K562 (cell line): ENCODE measurements at regions not wholly inside any gene's neighbourhood (a gene's known extent, or its start where the extent isn't known, plus 50 kb on each side); places are given as distances from the start of the nearest gene placed in this dataset.

Source experiments
- ATAC-seq: fragments of 200-7000 bp; cut with Tn5 transposase; 3 replicates; pipeline ENCODE4 v1.9.1; 2020; ENCODE audit warnings: moderate library complexity
- BruUV-seq: library from RNA; stranded (reverse); fragments of 400-500 nt; replicated peaks from 2 replicates; lab custom pipeline; 2021; lab: Mats Ljungman, UMichigan
- CTCF ChIA-PET: fragments of 300-600 bp; formaldehyde crosslinking; extraction: SDS; loops from one replicate; lab custom pipeline; 2021; ENCODE audit warnings: low intra/inter-chr PET ratio; lab: Yijun Ruan, JAX
- POLR2A ChIA-PET: fragments of 300-600, 350-650 bp; sonication (Branson Sonifier 250); formaldehyde crosslinking; extraction: SDS; loops from one replicate; lab custom pipeline; 2021; ENCODE audit warnings: antibody characterized with exemption, inconsistent platforms; lab: Yijun Ruan, JAX
- DNase-seq, 4 experiments: peaks; one replicate each; pipeline versions ENCODE4 v3.0.0 to v3.0.0-alpha.2; 2011 to 2018; ENCODE audit warnings: low spot score in 3 of 4, mixed read lengths in 3 of 4; ENCODE audit errors: extremely low read depth in 1 of 4
- FAIRE-seq: peaks from 2 replicates; lab custom pipeline; 2011; peaks lifted over from hg19 to GRCh38; lab: Jason Lieb, UNC
- H2AFZ ChIP-seq: 2 replicates; pipeline ENCODE4 v1.6.0; 2011; ENCODE audit warnings: low read depth, low read length, control low read depth, inconsistent platforms
- H3K27ac ChIP-seq: fragments of 200-600 bp; 3 replicates; pipeline ENCODE4 v1.8.0; 2011; ENCODE audit warnings: low read depth, mild to moderate bottlenecking, control low read depth, inconsistent platforms, low read length, moderate library complexity, mixed read lengths; ENCODE audit errors: extremely low read depth
- H3K27me3 ChIP-seq, 2 experiments: fragments of 300-600 bp in 1 of 2; 2 replicates in 1 of 2; 3 replicates in 1 of 2; pipeline versions ENCODE4 v1.6.0 to v1.8.0; 2011; ENCODE audit warnings: inconsistent platforms in 2 of 2, low read length in 2 of 2, mild to moderate bottlenecking in 1 of 2, mixed read lengths in 1 of 2, moderate library complexity in 1 of 2; ENCODE audit not compliant: control insufficient read depth in 2 of 2, insufficient read depth in 2 of 2
- H3K36me3 ChIP-seq: fragments of 300-600 bp; 3 replicates; pipeline ENCODE4 v1.8.0; 2011; ENCODE audit warnings: mild to moderate bottlenecking, low read length, inconsistent platforms; ENCODE audit not compliant: control insufficient read depth, insufficient read depth
- H3K4me1 ChIP-seq, 2 experiments: fragments of 200-600 bp in 1 of 2; replicated peaks in 1 of 2; 2 replicates in 1 of 2; 3 replicates in 1 of 2; pipeline versions ENCODE4 v1.5.1 to v1.8.0; 2011; ENCODE audit warnings: inconsistent platforms in 2 of 2, low read length in 2 of 2, mild to moderate bottlenecking in 1 of 2, mixed read lengths in 1 of 2, moderate library complexity in 1 of 2; ENCODE audit not compliant: control insufficient read depth in 2 of 2, insufficient read depth in 2 of 2
- H3K4me2 ChIP-seq: 2 replicates; pipeline ENCODE4 v1.6.1; 2011; ENCODE audit warnings: low read length, control low read depth, inconsistent platforms, mixed read lengths; ENCODE audit not compliant: insufficient read depth
- H3K4me3 ChIP-seq: fragments of 200-600 bp; sonication (generic), shearing (Covaris generic); 2 replicates; pipeline ENCODE4 v1.5.1; 2016; ENCODE audit warnings: control low read depth, inconsistent platforms
- H3K79me2 ChIP-seq: fragments of 200-600 bp; 3 replicates; pipeline ENCODE4 v1.8.0; 2011; ENCODE audit warnings: low read length, inconsistent platforms; ENCODE audit not compliant: control insufficient read depth, insufficient read depth
- H3K9ac ChIP-seq, 2 experiments: 2 replicates each; pipeline versions ENCODE4 v1.6.0 to v1.6.1; 2011; ENCODE audit warnings: low read depth in 2 of 2, low read length in 2 of 2, control low read depth in 1 of 2, inconsistent platforms in 1 of 2, mild to moderate bottlenecking in 1 of 2, mixed read lengths in 1 of 2; ENCODE audit not compliant: insufficient read depth in 1 of 2
- H3K9me1 ChIP-seq: one replicate; pipeline ENCODE4 v1.6.0; 2011; ENCODE audit warnings: inconsistent platforms, mild to moderate bottlenecking, low read length, moderate library complexity; ENCODE audit not compliant: control insufficient read depth, insufficient read depth
- H3K9me3 ChIP-seq: replicated peaks from 2 replicates; pipeline ENCODE4 v1.5.1; 2011; ENCODE audit warnings: low read depth, low read length, inconsistent platforms; ENCODE audit not compliant: control insufficient read depth, insufficient read depth
- H4K20me1 ChIP-seq: replicated peaks from 2 replicates; pipeline ENCODE4 v1.6.1; 2011; ENCODE audit warnings: low read length, inconsistent platforms, mixed read lengths; ENCODE audit not compliant: control insufficient read depth, insufficient read depth
- HDAC8 ChIP-seq: fragments of 450-650 bp; IDR thresholded peaks from 2 replicates; pipeline ENCODE4 v1.6.1; 2016; ENCODE audit warnings: mild to moderate bottlenecking, missing genetic modification characterization, moderate library complexity, missing compliant biosample characterization
- WGBS: fragments of 100-300 bp; shearing (Covaris generic); methylation state at CpG from one replicate; pipeline ENCODE4 v1.1.6; 2016; ENCODE audit warnings: low coverage, mixed read lengths; ENCODE audit not compliant: insufficient coverage; ENCODE audit errors: missing lambda C conversion rate; 5-methylcytosine and 5-hydroxymethylcytosine counted together
- in situ Hi-C: fragments of 300-500 bp; cut with MboI; formaldehyde crosslinking; loops from 4 replicates; pipeline ENCODE4 v1.15.0; 2018; ENCODE audit warnings: inconsistent platforms, mixed read lengths
- intact Hi-C: fragments of 100-400 bp; cut with micrococcal nuclease; formaldehyde crosslinking; loops from 2 replicates; pipeline ENCODE4 v1.14.2; 2022
- TF ChIP-seq, protein P1 (sequence below): fragments of 150-350 bp; conservative IDR thresholded peaks from 2 replicates; pipeline ENCODE4 v1.6.1; 2014; ENCODE audit warnings: low read length
- TF ChIP-seq, protein P2 (sequence below): fragments of 450-650 bp; IDR thresholded peaks from 2 replicates; pipeline ENCODE4 v1.6.1; 2016; ENCODE audit warnings: mild to moderate bottlenecking

DNA sequence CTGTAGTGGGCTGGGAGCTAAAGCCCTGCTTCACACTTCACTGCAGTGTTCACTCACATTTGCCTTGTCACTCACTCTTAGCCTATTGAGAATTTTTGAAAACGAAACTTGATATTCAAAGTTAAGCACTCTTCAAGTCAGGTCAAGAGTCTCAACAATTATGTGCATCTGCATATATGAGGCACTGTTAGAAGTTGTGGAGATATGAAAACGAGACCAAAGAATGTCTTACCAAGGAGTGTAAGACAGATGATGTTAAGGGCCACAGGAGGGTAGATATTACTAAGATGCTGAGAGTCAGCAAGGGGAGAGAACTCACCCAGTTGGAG, 64.7 kb upstream of the GJA8 start:
- WGBS: 0% methylated on average over 2 of the region's 2 CpGs
- Histone ChIP-seq H3K79me2 (no peaks in the 10 kb centered on the region), H3K27me3 (peaks cover 3 to 21% of the 10 kb centered on the region in 2 experiments; a peak in 2 of 5 replicates), H4K20me1 (no peaks in the 10 kb centered on the region)
- in situ Hi-C loops: no loop called here
- TF ChIP-seq, protein P1, sequence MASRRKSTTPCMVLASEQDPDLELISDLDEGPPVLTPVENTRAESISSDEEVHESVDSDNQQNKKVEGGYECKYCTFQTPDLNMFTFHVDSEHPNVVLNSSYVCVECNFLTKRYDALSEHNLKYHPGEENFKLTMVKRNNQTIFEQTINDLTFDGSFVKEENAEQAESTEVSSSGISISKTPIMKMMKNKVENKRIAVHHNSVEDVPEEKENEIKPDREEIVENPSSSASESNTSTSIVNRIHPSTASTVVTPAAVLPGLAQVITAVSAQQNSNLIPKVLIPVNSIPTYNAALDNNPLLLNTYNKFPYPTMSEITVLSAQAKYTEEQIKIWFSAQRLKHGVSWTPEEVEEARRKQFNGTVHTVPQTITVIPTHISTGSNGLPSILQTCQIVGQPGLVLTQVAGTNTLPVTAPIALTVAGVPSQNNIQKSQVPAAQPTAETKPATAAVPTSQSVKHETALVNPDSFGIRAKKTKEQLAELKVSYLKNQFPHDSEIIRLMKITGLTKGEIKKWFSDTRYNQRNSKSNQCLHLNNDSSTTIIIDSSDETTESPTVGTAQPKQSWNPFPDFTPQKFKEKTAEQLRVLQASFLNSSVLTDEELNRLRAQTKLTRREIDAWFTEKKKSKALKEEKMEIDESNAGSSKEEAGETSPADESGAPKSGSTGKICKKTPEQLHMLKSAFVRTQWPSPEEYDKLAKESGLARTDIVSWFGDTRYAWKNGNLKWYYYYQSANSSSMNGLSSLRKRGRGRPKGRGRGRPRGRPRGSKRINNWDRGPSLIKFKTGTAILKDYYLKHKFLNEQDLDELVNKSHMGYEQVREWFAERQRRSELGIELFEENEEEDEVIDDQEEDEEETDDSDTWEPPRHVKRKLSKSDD: no peak
- TF ChIP-seq HDAC8 (tag): no peak
- TF ChIP-seq, protein P2, sequence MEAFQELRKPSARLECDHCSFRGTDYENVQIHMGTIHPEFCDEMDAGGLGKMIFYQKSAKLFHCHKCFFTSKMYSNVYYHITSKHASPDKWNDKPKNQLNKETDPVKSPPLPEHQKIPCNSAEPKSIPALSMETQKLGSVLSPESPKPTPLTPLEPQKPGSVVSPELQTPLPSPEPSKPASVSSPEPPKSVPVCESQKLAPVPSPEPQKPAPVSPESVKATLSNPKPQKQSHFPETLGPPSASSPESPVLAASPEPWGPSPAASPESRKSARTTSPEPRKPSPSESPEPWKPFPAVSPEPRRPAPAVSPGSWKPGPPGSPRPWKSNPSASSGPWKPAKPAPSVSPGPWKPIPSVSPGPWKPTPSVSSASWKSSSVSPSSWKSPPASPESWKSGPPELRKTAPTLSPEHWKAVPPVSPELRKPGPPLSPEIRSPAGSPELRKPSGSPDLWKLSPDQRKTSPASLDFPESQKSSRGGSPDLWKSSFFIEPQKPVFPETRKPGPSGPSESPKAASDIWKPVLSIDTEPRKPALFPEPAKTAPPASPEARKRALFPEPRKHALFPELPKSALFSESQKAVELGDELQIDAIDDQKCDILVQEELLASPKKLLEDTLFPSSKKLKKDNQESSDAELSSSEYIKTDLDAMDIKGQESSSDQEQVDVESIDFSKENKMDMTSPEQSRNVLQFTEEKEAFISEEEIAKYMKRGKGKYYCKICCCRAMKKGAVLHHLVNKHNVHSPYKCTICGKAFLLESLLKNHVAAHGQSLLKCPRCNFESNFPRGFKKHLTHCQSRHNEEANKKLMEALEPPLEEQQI: no peak
- TF ChIP-seq, all 486 proteins: peak for 0
- no peak for DNase-seq
- no peak overlapping the region for H3K9ac ChIP-seq
- no TSS peak for BruUV-seq
- no peak for ATAC-seq
- intact Hi-C loops: no loop called here
- ChIA-PET POLR2A (no interaction called here), CTCF (no interaction called here)
- H3K27ac ChIP-seq: no peak overlapping the region
- FAIRE-seq: no peak
- no peak overlapping the region for H2AFZ ChIP-seq
- H3K4me1 ChIP-seq: no peaks in the 10 kb centered on the region
- no peak overlapping the region for H3K4me2 ChIP-seq
- no peaks in the 10 kb centered on the region for H3K9me3 ChIP-seq
- no peak overlapping the region for H3K4me3 ChIP-seq
- H3K36me3 ChIP-seq: no peaks in the 10 kb centered on the region
- H3K9me1 ChIP-seq: no peaks in the 10 kb centered on the region
